Activated CD4-positive, alpha-beta T cell treated with anti-CD3 and anti-CD28 coated beads for 24 hours (primary cell): ENCODE measurements at regions not wholly inside any gene's neighbourhood (a gene's known extent, or its start where the extent isn't known, plus 50 kb on each side); places are given as distances from the start of the nearest gene placed in this dataset.
"Not testable (repeated sequence)": the region's sequence is repeated elsewhere in the genome, so short reads cannot be mapped to it uniquely, and the experiment has no call there.

Experiments used
- DNase-seq, 2 donors: peaks; one replicate each; pipeline ENCODE4 v3.0.0-alpha.2; 2020; ENCODE audit warnings: low read depth in 2 of 2

- DNase-seq: no peak
Measured at GRCh38 chr2:121047383-121047782, 237.6 kb downstream of the TFCP2L1 start.

- no peak for DNase-seq
Measured at GRCh38 chr2:121049131-121049530, 235.9 kb downstream of the TFCP2L1 start.

- DNase-seq: no peak
Measured at GRCh38 chr2:121049950-121050585, 234.9 kb downstream of the TFCP2L1 start.

DNA sequence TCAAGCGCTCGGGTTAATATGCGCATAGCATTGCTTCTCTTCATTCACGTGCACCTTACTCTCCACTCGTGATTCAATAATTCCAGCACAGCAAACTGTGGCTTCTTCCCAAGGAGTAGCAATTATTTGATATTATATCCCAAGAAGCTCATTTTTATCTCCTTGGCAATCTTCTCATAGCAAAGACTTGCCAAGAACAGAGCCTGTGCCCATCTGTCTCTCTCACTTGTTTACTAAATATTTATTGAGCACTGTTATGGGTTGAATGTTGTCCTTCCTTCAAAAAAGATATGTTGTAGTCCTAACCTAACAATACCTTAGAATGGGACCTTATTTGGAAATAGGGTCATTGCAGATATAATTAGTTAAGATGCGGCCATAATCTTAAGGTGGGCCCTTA is 233.7 kb downstream of the TFCP2L1 start:
- no peak for DNase-seq

- DNase-seq: no peak
Measured at GRCh38 chr2:121052023-121052422, 233.0 kb downstream of the TFCP2L1 start.

DNA sequence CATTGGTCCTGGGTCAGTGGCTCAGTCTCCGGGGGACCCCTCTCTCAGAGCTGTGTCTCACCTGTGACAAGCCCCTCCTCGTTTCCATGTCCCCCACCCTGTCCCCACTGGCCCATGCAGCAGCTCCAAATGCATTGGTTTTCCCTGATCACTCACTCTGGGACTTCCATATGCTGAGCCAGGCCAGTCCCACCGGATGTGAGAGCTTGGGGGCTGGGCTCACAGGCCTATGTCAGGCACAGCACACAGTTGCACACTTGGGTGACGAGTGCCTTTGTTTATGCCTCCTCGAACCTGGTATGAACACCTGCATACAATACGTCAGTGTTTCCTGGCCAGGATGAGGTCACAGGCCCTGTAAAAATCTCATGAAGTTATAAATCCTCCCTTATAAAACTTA is 232.5 kb downstream of the TFCP2L1 start:
- no peak for DNase-seq

DNA sequence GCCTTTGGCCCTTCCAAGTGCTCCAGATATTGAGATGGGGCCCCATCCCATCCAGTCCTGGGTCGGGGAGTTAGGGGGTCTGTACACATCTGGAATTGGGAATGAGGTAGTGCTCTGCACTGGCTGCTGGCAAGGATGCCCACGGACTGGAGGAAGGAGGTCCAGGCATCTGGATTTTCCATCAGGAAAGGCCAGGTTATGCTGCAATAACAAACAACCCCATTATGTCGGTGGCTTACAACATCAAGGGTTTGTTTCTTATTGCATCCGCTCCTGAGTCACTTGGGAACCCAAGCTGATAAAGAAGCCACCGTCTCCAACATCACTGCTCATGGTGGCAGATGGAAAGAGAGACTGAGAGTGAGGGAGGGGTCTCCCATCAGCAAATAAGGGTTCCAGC is 229.9 kb downstream of the TFCP2L1 start:
- no peak for DNase-seq

DNA sequence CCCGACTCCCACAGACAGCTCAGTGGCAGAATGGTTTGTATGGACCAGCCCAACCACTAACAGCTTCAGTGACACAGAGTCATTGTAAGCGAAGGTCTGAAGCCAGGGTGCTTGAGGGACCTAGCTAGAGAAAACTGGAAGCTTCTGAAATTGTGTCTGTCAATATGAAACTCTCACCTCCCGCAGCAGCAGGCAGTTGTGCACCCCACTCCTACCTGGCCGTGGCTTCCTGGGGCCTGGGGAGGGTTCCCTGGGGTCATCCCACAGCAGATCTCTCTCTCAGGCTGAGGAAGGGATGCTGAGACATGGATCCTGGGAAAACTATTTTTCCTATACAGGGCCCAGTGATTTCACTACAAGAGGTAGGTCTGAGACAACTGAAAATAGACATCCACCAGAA is 229.5 kb downstream of the TFCP2L1 start:
- no peak for DNase-seq

GRCh38 chr2:121058852-121059558 is 226.0 kb downstream of the TFCP2L1 start:
- DNase-seq: no peak

DNA sequence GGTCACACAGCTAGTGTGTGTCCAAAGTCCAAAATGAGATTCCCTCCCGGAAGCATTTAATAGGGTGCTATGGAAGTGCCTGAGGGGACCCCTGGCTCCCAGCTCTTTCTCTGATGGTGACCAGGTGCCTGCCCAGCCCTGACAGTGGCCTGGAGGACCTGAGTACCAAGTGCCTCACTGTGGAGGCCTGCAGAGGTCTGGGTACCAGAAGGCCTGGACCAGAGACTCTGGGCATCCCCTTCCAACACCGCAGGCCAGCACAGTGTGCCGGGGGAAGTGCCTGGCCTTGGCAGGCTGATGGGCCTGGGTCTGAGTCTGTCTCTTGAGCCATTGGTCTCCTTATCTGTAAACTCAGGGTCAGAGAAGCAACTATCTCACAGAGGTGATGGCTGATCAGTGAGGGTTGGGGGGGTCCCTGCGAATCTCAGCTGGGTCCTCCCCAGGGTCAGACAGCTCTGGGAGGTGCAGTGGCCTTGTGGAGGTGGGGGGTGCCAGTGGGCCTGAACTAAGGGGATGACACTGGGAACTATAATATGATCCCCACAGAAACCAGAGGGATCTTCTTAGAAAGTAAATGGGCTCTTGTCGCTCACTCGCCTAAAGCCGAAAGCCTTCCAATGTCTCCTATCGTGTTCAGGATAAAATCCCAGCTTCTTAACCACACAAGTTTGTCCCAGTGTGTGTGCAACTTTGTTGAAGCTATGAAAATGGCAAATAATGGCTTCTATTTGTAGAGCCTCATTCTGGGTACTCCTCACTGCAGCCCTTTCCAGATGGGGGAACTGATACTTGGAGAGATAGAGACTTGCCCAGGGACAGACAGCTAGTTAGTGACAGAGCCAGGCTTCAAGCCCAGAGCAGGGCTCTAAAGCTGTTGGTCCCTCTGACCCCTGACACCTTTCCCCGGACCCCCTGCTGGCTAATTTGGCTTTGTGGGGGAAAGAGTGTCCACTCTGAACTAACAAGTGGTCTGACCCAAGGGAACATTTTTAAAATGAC is 225.1 kb downstream of the TFCP2L1 start:
- no peak for DNase-seq

DNA sequence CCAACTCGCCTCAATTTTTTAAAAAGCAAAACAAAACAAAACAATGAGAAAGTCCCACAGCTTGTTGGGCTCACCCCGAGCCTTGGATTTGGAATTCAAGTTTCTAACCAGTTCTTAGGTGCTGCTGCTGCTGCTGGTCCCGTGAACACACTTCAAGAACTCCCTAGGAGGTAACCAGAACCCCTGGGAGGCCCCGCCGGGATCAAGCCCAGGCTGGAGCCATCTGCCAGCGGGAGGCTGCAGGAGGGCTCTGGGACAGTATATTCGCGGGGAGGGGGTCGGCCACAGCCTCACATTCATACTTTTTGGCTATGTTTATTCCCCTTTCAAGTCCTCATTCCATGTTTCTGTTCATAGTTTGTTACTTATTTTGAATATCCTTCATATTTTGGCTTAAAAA is 223.4 kb downstream of the TFCP2L1 start:
- no peak for DNase-seq

GRCh38 chr2:121063471-121063870 is 221.5 kb downstream of the TFCP2L1 start:
- DNase-seq: no peak

GRCh38 chr2:121064186-121064585 is 220.8 kb downstream of the TFCP2L1 start:
- no peak for DNase-seq

- no peak for DNase-seq
Measured at GRCh38 chr2:121065239-121065638, 219.8 kb downstream of the TFCP2L1 start.

DNA sequence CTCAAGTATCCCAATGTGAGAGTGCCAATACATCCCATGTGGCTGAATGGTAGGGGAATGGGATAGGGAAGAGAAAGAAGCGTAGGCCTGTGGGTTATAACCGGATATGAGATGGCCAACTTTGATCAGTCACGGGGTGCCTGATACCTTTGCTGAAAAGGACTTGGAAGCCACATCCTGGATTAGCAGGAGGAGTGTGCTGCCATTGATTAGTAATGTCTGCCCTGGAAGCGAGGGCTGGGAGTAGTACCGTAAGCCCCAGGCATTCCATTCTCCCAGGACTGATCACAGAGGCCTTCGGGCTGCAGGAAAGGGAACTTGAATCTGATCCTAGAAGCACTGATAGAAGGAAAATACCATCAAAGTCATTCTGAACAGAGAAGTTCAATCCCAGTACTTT is 218.5 kb downstream of the TFCP2L1 start:
- DNase-seq: no peak

- no peak for DNase-seq
Measured at GRCh38 chr2:121068851-121069250, 216.2 kb downstream of the TFCP2L1 start.

GRCh38 chr2:121069434-121069969 is 215.5 kb downstream of the TFCP2L1 start:
- DNase-seq: no peak

DNA sequence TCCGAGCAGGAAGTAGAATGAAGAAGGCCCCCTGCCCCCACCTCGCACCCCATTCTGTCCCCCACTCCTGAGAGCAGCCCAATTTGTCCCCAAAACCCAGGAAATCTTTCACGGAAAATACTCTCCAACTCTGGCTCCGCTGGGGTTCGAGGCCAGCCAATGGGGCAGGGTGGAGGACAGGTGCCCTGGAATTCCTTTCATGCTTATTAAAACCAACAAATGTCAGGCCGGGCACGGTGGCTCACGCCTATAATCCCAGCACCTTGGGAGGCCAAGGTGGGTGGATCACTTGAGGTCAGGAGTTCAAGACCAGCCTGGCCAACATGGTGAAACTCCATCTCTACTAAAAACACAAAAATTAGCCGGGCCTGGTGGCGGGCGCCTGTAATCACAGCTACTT is 214.9 kb downstream of the TFCP2L1 start:
- DNase-seq: not testable (repeated sequence)

DNA sequence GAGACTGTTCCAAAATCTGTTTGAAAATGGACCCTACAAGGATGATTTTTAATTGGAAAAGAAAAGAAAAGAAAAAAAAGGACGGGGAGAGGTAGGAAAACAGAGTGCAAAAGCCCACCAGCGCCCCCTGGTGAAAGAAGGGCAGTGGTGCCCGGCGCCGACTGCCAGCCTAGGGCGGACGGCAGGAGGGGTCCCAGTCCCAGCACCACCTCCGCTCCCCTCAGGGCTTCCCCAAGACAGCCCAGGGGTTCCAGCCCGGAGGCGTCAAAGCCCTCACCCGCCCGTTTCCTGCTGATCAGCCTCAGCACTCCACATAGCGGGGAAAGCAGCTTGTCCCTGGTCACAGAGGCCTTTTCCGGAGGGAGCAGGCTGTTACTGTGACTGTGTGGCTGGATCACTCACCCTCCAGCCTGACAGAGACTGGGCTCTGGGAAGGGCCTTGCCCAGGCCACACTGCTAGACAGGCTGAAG is 213.9 kb downstream of the TFCP2L1 start:
- peak in 1 of 2 donors; percentile 47 for DNase-seq

- DNase-seq: no peak
Measured at GRCh38 chr2:121072784-121073183, 212.2 kb downstream of the TFCP2L1 start.

GRCh38 chr2:121073320-121074210 is 211.4 kb downstream of the TFCP2L1 start:
- DNase-seq: no peak
